IMR-90 (cell line): ENCODE measurements at regions not wholly inside any gene's neighbourhood (a gene's known extent, or its start where the extent isn't known, plus 50 kb on each side); places are given as distances from the start of the nearest gene placed in this dataset.

ENCODE experiments used
- ATAC-seq: fragments of 200-7000 bp; cut with Tn5 transposase; 2 replicates; pipeline ENCODE4 v1.9.1; 2020; ENCODE audit warnings: low read depth, mild to moderate bottlenecking, moderate library complexity
- BruUV-seq: library from RNA; stranded (reverse); fragments of 400-500 nt; replicated peaks from 2 replicates; lab custom pipeline; 2021; lab: Mats Ljungman, UMichigan
- CTCF ChIA-PET: fragments of 300-600 bp; formaldehyde crosslinking; extraction: SDS; loops from one replicate; lab custom pipeline; 2021; ENCODE audit warnings: antibody characterized with exemption; lab: Yijun Ruan, JAX
- POLR2A ChIA-PET: fragments of 300-600 bp; sonication (Branson Sonifier 250); formaldehyde crosslinking; loops from one replicate; lab custom pipeline; 2022; ENCODE audit warnings: antibody characterized with exemption; ENCODE audit not compliant: unreplicated experiment; lab: Charles Lee
- DNase-seq: peaks from one replicate; pipeline ENCODE4 v3.0.0; 2013
- H2AFZ ChIP-seq: replicated peaks from 2 replicates; pipeline ENCODE3; 2013; ENCODE audit warnings: low read length, mild to moderate bottlenecking; ENCODE audit not compliant: poor library complexity
- H2AK5ac ChIP-seq: 2 replicates; pipeline ENCODE4 v1.6.1; 2013; ENCODE audit warnings: low read depth, low read length, inconsistent platforms
- H2AK9ac ChIP-seq: replicated peaks from 2 replicates; pipeline ENCODE3; 2013; ENCODE audit warnings: mild to moderate bottlenecking, low read depth, low read length, moderate library complexity; ENCODE audit not compliant: poor library complexity
- H2BK120ac ChIP-seq: 2 replicates; pipeline ENCODE4 v1.6.1; 2013; ENCODE audit warnings: low read depth, low read length, inconsistent platforms
- H2BK15ac ChIP-seq: 3 replicates; pipeline ENCODE4 v1.6.1; 2013; ENCODE audit warnings: low read depth, low read length, inconsistent platforms
- H2BK20ac ChIP-seq: 2 replicates; pipeline ENCODE4 v1.6.1; 2013; ENCODE audit warnings: low read depth, mild to moderate bottlenecking, inconsistent platforms, low read length, moderate library complexity
- H2BK5ac ChIP-seq: 2 replicates; pipeline ENCODE4 v1.6.1; 2013; ENCODE audit warnings: mild to moderate bottlenecking, low read depth, low read length, inconsistent platforms; ENCODE audit not compliant: poor library complexity, severe bottlenecking
- H3K14ac ChIP-seq: replicated peaks from 2 replicates; pipeline ENCODE4 v1.6.1; 2013; ENCODE audit warnings: low read depth, low read length, inconsistent platforms
- H3K18ac ChIP-seq: 2 replicates; pipeline ENCODE4 v1.6.1; 2013; ENCODE audit warnings: low read depth, low read length, control low read depth
- H3K23ac ChIP-seq: 2 replicates; pipeline ENCODE4 v1.6.1; 2013; ENCODE audit warnings: low read depth, low read length, inconsistent platforms
- H3K27ac ChIP-seq: 2 replicates; pipeline ENCODE4 v1.5.1; 2013; ENCODE audit warnings: mild to moderate bottlenecking, control low read depth, low read length; ENCODE audit not compliant: insufficient read depth
- H3K27me3 ChIP-seq: 2 replicates; pipeline ENCODE4 v1.6.1; 2013; ENCODE audit warnings: low read length; ENCODE audit not compliant: control insufficient read depth, insufficient read depth
- H3K36me3 ChIP-seq: 2 replicates; pipeline ENCODE4 v1.6.1; 2013; ENCODE audit warnings: low read length, mixed read lengths; ENCODE audit not compliant: control insufficient read depth, insufficient read depth
- H3K4ac ChIP-seq: 2 replicates; pipeline ENCODE4 v1.6.1; 2013; ENCODE audit warnings: low read depth, low read length, inconsistent platforms
- H3K4me1 ChIP-seq: 2 replicates; pipeline ENCODE4 v1.6.1; 2013; ENCODE audit warnings: low read length, mixed read lengths; ENCODE audit not compliant: control insufficient read depth, insufficient read depth
- H3K4me2 ChIP-seq: 2 replicates; pipeline ENCODE4 v1.6.1; 2013; ENCODE audit warnings: low read depth, mild to moderate bottlenecking, control low read depth, low read length, moderate library complexity
- H3K4me3 ChIP-seq: 2 replicates; pipeline ENCODE4 v1.5.1; 2013; ENCODE audit warnings: low read depth, mild to moderate bottlenecking, control low read depth, low read length, moderate library complexity; ENCODE audit not compliant: insufficient read depth
- H3K56ac ChIP-seq: 2 replicates; pipeline ENCODE4 v1.6.1; 2013; ENCODE audit warnings: low read length, inconsistent platforms; ENCODE audit not compliant: insufficient read depth; ENCODE audit errors: extremely low read depth
- H3K79me1 ChIP-seq, 2 experiments: 2 replicates each; pipeline ENCODE4 v1.6.1; 2013; ENCODE audit warnings: low read length in 2 of 2, inconsistent platforms in 1 of 2, low read depth in 1 of 2
- H3K9ac ChIP-seq: 2 replicates; pipeline ENCODE4 v1.6.1; 2013; ENCODE audit warnings: low read depth, low read length, control low read depth
- H3K9me1 ChIP-seq: 2 replicates; pipeline ENCODE4 v1.6.1; 2013; ENCODE audit warnings: low read length, inconsistent platforms; ENCODE audit not compliant: insufficient read depth
- H3K9me3 ChIP-seq: 2 replicates; pipeline ENCODE4 v1.6.1; 2013; ENCODE audit warnings: low read length; ENCODE audit not compliant: control insufficient read depth, insufficient read depth
- H4K20me1 ChIP-seq: 2 replicates; pipeline ENCODE4 v1.6.1; 2013; ENCODE audit warnings: low read length, inconsistent platforms; ENCODE audit not compliant: insufficient read depth
- H4K5ac ChIP-seq: 2 replicates; pipeline ENCODE4 v1.6.1; 2013; ENCODE audit warnings: mild to moderate bottlenecking, low read depth, low read length, control low read depth
- H4K8ac ChIP-seq, 2 experiments: 2 replicates each; pipeline ENCODE4 v1.6.1; 2013; ENCODE audit warnings: low read depth in 2 of 2, low read length in 2 of 2, control low read depth in 1 of 2, inconsistent platforms in 1 of 2
- H4K91ac ChIP-seq: 2 replicates; pipeline ENCODE4 v1.6.1; 2013; ENCODE audit warnings: low read depth, low read length, inconsistent platforms; ENCODE audit not compliant: insufficient read depth
- CHD1 ChIP-seq: IDR thresholded peaks from 2 replicates; pipeline ENCODE4 v1.6.1; 2012; ENCODE audit warnings: low read depth, low read length, improper control_type of control experiment
- ELK1 ChIP-seq: fragments of 150-350 bp; IDR thresholded peaks from 2 replicates; pipeline ENCODE4 v1.6.1; 2016; ENCODE audit warnings: low read depth, mild to moderate bottlenecking, low read length, moderate library complexity, borderline replicate concordance
- POLR2A ChIP-seq: IDR thresholded peaks from 2 replicates; pipeline ENCODE4 v1.6.1; 2012; ENCODE audit warnings: mild to moderate bottlenecking, low read depth, low read length
- RFX5 ChIP-seq: IDR thresholded peaks from 2 replicates; pipeline ENCODE4 v1.8.0; 2012; ENCODE audit warnings: low read depth, mild to moderate bottlenecking, low read length, moderate library complexity
- whole genome bisulfite sequencing, 2 experiments: methylation state at CpG; one replicate each; pipeline versions ENCODE4 v1.1.5 to v1.1.7; 2013; ENCODE audit warnings: missing lambda C conversion rate in 2 of 2; ENCODE audit not compliant: insufficient read length in 1 of 2; ENCODE audit errors: extremely low coverage in 2 of 2; 5-methylcytosine and 5-hydroxymethylcytosine counted together
- dilution Hi-C: fragments of 300-500 bp; cut with HindIII; formaldehyde crosslinking; loops from one replicate; pipeline ENCODE4 v1.14.3; 2018; ENCODE audit warnings: low sequenced_read_pairs; ENCODE audit not compliant: unreplicated experiment
- in situ Hi-C: fragments of 300-500 bp; cut with MboI; formaldehyde crosslinking; loops from 3 replicates; pipeline ENCODE4 v1.14.3; 2019; ENCODE audit warnings: low sequenced_read_pairs, inconsistent platforms, mixed read lengths
- intact Hi-C: fragments of 100-400 bp; cut with micrococcal nuclease; formaldehyde crosslinking; loops from 2 replicates; pipeline ENCODE4 v1.10.0; 2022

- no peak overlapping the region for H3K9ac ChIP-seq
- ATAC-seq: no peak
- no peak overlapping the region for H2BK20ac ChIP-seq
- intact Hi-C loops (no loop called here), in situ Hi-C loops (no loop called here), dilution Hi-C loops (no loop called here)
- H3K4me2 ChIP-seq: no peak overlapping the region
- H3K79me1 ChIP-seq: no peaks in the 10 kb centered on the region
- H3K56ac ChIP-seq: no peak overlapping the region
- H3K36me3 ChIP-seq: no peaks in the 10 kb centered on the region
- WGBS, 2 experiments: 20% methylated on average over 1 of the region's 2 CpGs; no CpG with 5 or more reads in 1 of the 2 experiments
- H2AFZ ChIP-seq: no peak overlapping the region
- no peak overlapping the region for H3K18ac ChIP-seq
- no peak overlapping the region for H3K23ac ChIP-seq
- H3K4ac ChIP-seq: no peak overlapping the region
- H3K9me3 ChIP-seq: peaks cover 15% of the 10 kb centered on the region
- CTCF ChIA-PET: no interaction called here
- no peak for DNase-seq
- H2AK9ac ChIP-seq: no peak overlapping the region
- no peak overlapping the region for H3K4me3 ChIP-seq
- no peak overlapping the region for H2AK5ac ChIP-seq
- H4K5ac ChIP-seq: no peak overlapping the region
- POLR2A ChIA-PET: no interaction called here
- no peak overlapping the region for H2BK5ac ChIP-seq
- no peaks in the 10 kb centered on the region for H3K27me3 ChIP-seq
- no peak overlapping the region for H3K14ac ChIP-seq
- no peak for TF ChIP-seq RFX5
- TF ChIP-seq CHD1: no peak
- no peak for TF ChIP-seq ELK1
- no peak for TF ChIP-seq POLR2A
- no peaks in the 10 kb centered on the region for H3K4me1 ChIP-seq
- no peak overlapping the region for H4K91ac ChIP-seq
- H3K9me1 ChIP-seq: no peaks in the 10 kb centered on the region
- H4K8ac ChIP-seq: no peak overlapping the region
- BruUV-seq: no TSS peak
- no peak overlapping the region for H2BK15ac ChIP-seq
- H3K27ac ChIP-seq: no peak overlapping the region
- H4K20me1 ChIP-seq: no peaks in the 10 kb centered on the region
- H2BK120ac ChIP-seq: no peak overlapping the region
These were observed 1163.7 kb downstream of the AACS start for GRCh38 chr12:126228936-126229335.
